Stimulated activated effector memory CD8-positive, alpha-beta T cell treated with anti-CD3 and anti-CD28 coated beads, Interleukin-12 subunit alpha, Interleukin-12 subunit beta, amount 100 ng/mL, for 72 hours (primary cell): ENCODE measurements at regions not wholly inside any gene's neighbourhood (a gene's known extent, or its start where the extent isn't known, plus 50 kb on each side); places are given as distances from the start of the nearest gene placed in this dataset.
"Not testable (repeated sequence)": the region's sequence is repeated elsewhere in the genome, so short reads cannot be mapped to it uniquely, and the experiment has no call there.

Experiments used
- ATAC-seq: fragments of 150-1000 bp; cut with Tn5 transposase; 2 replicates; pipeline ENCODE4 v1.10.0; 2021
- DNase-seq, 2 donors: peaks; one replicate each; pipeline ENCODE4 v3.0.0; 2021 to 2022; ENCODE audit warnings: low spot score in 2 of 2
- H3K27ac Mint-ChIP-seq: one replicate; pipeline ENCODE4 v1.8.0; 2022; ENCODE audit warnings: mild to moderate bottlenecking, mixed read lengths
- H3K36me3 Mint-ChIP-seq: one replicate; pipeline ENCODE4 v1.8.0; 2022; ENCODE audit warnings: mild to moderate bottlenecking, mixed read lengths
- H3K4me1 Mint-ChIP-seq: one replicate; pipeline ENCODE4 v1.8.0; 2022; ENCODE audit warnings: mixed read lengths
- H3K4me3 Mint-ChIP-seq: one replicate; pipeline ENCODE4 v1.8.0; 2022; ENCODE audit warnings: mild to moderate bottlenecking, mixed read lengths
- H3K9me3 Mint-ChIP-seq: one replicate; pipeline ENCODE4 v1.8.0; 2022; ENCODE audit warnings: mixed read lengths

- Mint-ChIP-seq H3K9me3 (no peaks in the 10 kb centered on the region), H3K27ac (no peak overlapping the region), H3K4me3 (no peak overlapping the region), H3K4me1 (peaks cover 5% of the 10 kb centered on the region), H3K36me3 (no peaks in the 10 kb centered on the region)
- DNase-seq, result no peak
- ATAC-seq, result no peak
Measured at GRCh38 chr1:185398599-185398998, 81.6 kb upstream of the IVNS1ABP start.

GRCh38 chr1:185398022-185398421 lies 81.0 kb upstream of the IVNS1ABP start:
- no peaks in the 10 kb centered on the region for H3K9me3 Mint-ChIP-seq
- ATAC-seq (no peak), DNase-seq (no peak)
- peaks cover 3% of the 10 kb centered on the region for H3K4me1 Mint-ChIP-seq
- no peaks in the 10 kb centered on the region for H3K36me3 Mint-ChIP-seq
- H3K27ac Mint-ChIP-seq, result no peak overlapping the region
- H3K4me3 Mint-ChIP-seq, result no peak overlapping the region

GRCh38 chr1:185397183-185397582 lies 80.1 kb upstream of the IVNS1ABP start:
- H3K36me3 Mint-ChIP-seq, result no peaks in the 10 kb centered on the region
- no peaks in the 10 kb centered on the region for H3K4me1 Mint-ChIP-seq
- no peak overlapping the region for H3K4me3 Mint-ChIP-seq
- no peak for DNase-seq
- no peak for ATAC-seq
- H3K27ac Mint-ChIP-seq, result no peak overlapping the region
- no peaks in the 10 kb centered on the region for H3K9me3 Mint-ChIP-seq

- DNase-seq (no peak), ATAC-seq (no peak)
- H3K9me3 Mint-ChIP-seq, result no peaks in the 10 kb centered on the region
- no peak overlapping the region for H3K4me3 Mint-ChIP-seq
- H3K27ac Mint-ChIP-seq, result no peak overlapping the region
- H3K36me3 Mint-ChIP-seq, result no peaks in the 10 kb centered on the region
- no peaks in the 10 kb centered on the region for H3K4me1 Mint-ChIP-seq
Measured at GRCh38 chr1:185396126-185396525, 79.1 kb upstream of the IVNS1ABP start.

- Mint-ChIP-seq H3K27ac (no peak overlapping the region), H3K4me3 (no peak overlapping the region), H3K4me1 (no peaks in the 10 kb centered on the region), H3K36me3 (no peaks in the 10 kb centered on the region), H3K9me3 (no peaks in the 10 kb centered on the region)
- ATAC-seq, result no peak
- DNase-seq, result no peak
Measured at GRCh38 chr1:185393815-185394214, 76.8 kb upstream of the IVNS1ABP start.

GRCh38 chr1:185393205-185393604 lies 76.2 kb upstream of the IVNS1ABP start:
- H3K36me3 Mint-ChIP-seq, result no peaks in the 10 kb centered on the region
- DNase-seq (no peak), ATAC-seq (no peak)
- no peak overlapping the region for H3K27ac Mint-ChIP-seq
- H3K4me3 Mint-ChIP-seq, result no peak overlapping the region
- H3K4me1 Mint-ChIP-seq, result no peaks in the 10 kb centered on the region
- H3K9me3 Mint-ChIP-seq, result no peaks in the 10 kb centered on the region

GRCh38 chr1:185388815-185389214 lies 71.8 kb upstream of the IVNS1ABP start:
- Mint-ChIP-seq H3K36me3 (no peaks in the 10 kb centered on the region), H3K9me3 (no peaks in the 10 kb centered on the region), H3K4me1 (peaks cover 5% of the 10 kb centered on the region), H3K4me3 (no peak overlapping the region), H3K27ac (no peak overlapping the region)
- DNase-seq (no peak), ATAC-seq (no peak)

- H3K9me3 Mint-ChIP-seq, result no peaks in the 10 kb centered on the region
- ATAC-seq (no peak), DNase-seq (no peak)
- no peaks in the 10 kb centered on the region for H3K36me3 Mint-ChIP-seq
- H3K4me1 Mint-ChIP-seq, result peaks cover 5% of the 10 kb centered on the region
- H3K27ac Mint-ChIP-seq, result no peak overlapping the region
- H3K4me3 Mint-ChIP-seq, result no peak overlapping the region
Measured at GRCh38 chr1:185388346-185388745, 71.3 kb upstream of the IVNS1ABP start.

- H3K36me3 Mint-ChIP-seq, result no peaks in the 10 kb centered on the region
- peaks cover 6% of the 10 kb centered on the region for H3K9me3 Mint-ChIP-seq
- DNase-seq, result no peak
- ATAC-seq, result no peak
- H3K4me3 Mint-ChIP-seq, result no peak overlapping the region
- peaks cover 5% of the 10 kb centered on the region for H3K4me1 Mint-ChIP-seq
- H3K27ac Mint-ChIP-seq, result no peak overlapping the region
Measured at GRCh38 chr1:185385991-185386390, 68.9 kb upstream of the IVNS1ABP start.

- H3K4me1 Mint-ChIP-seq, H3K27ac Mint-ChIP-seq, DNase-seq, H3K9me3 Mint-ChIP-seq, H3K36me3 Mint-ChIP-seq, ATAC-seq, H3K4me3 Mint-ChIP-seq: not testable (repeated sequence)
Measured at GRCh38 chr1:185383805-185384204, 66.8 kb upstream of the IVNS1ABP start.

- DNase-seq, result no peak
- H3K36me3 Mint-ChIP-seq, result no peaks in the 10 kb centered on the region
- H3K27ac Mint-ChIP-seq, result no peak overlapping the region
- H3K4me1 Mint-ChIP-seq, result peaks cover 15% of the 10 kb centered on the region
- no peak overlapping the region for H3K4me3 Mint-ChIP-seq
- no peak for ATAC-seq
- peaks cover 6% of the 10 kb centered on the region for H3K9me3 Mint-ChIP-seq
Measured at GRCh38 chr1:185377831-185378230, 60.8 kb upstream of the IVNS1ABP start.

- Mint-ChIP-seq H3K4me1 (peaks cover 15% of the 10 kb centered on the region), H3K9me3 (peaks cover 6% of the 10 kb centered on the region), H3K27ac (no peak overlapping the region), H3K4me3 (no peak overlapping the region), H3K36me3 (no peaks in the 10 kb centered on the region)
- no peak for DNase-seq
- ATAC-seq, result peak; percentile 33
Measured at GRCh38 chr1:185376840-185377635, 60.0 kb upstream of the IVNS1ABP start.

- ATAC-seq (no peak), DNase-seq (no peak)
- Mint-ChIP-seq H3K27ac (no peak overlapping the region), H3K36me3 (no peaks in the 10 kb centered on the region), H3K4me1 (peaks cover 15% of the 10 kb centered on the region), H3K4me3 (no peak overlapping the region), H3K9me3 (peaks cover 1% of the 10 kb centered on the region)
Measured at GRCh38 chr1:185376288-185376687, 59.2 kb upstream of the IVNS1ABP start.

GRCh38 chr1:185375583-185375982 lies 58.5 kb upstream of the IVNS1ABP start:
- no peak overlapping the region for H3K4me3 Mint-ChIP-seq
- peak; percentile 46 for ATAC-seq
- peaks cover 15% of the 10 kb centered on the region for H3K4me1 Mint-ChIP-seq
- H3K27ac Mint-ChIP-seq, result no peak overlapping the region
- DNase-seq, result no peak
- no peaks in the 10 kb centered on the region for H3K36me3 Mint-ChIP-seq
- H3K9me3 Mint-ChIP-seq, result no peaks in the 10 kb centered on the region

GRCh38 chr1:185373813-185374529 lies 56.9 kb upstream of the IVNS1ABP start:
- Mint-ChIP-seq H3K4me1 (peaks cover 19% of the 10 kb centered on the region), H3K9me3 (no peaks in the 10 kb centered on the region), H3K4me3 (peak overlapping the region; percentile 1), H3K36me3 (no peaks in the 10 kb centered on the region), H3K27ac (peak overlapping the region; percentile 43)
- peak; percentile 91 for ATAC-seq
- no peak for DNase-seq

GRCh38 chr1:185369786-185370185 lies 52.7 kb upstream of the IVNS1ABP start:
- DNase-seq, result no peak
- H3K9me3 Mint-ChIP-seq, result no peaks in the 10 kb centered on the region
- peaks cover 21% of the 10 kb centered on the region for H3K4me1 Mint-ChIP-seq
- no peaks in the 10 kb centered on the region for H3K36me3 Mint-ChIP-seq
- no peak for ATAC-seq
- no peak overlapping the region for H3K27ac Mint-ChIP-seq
- H3K4me3 Mint-ChIP-seq, result no peak overlapping the region
